B cell (primary cell): ENCODE measurements at regions not wholly inside any gene's neighbourhood (a gene's known extent, or its start where the extent isn't known, plus 50 kb on each side); places are given as distances from the start of the nearest gene placed in this dataset.

Experiments
- ATAC-seq: fragments of 200-7000 bp; cut with Tn5 transposase; one replicate; pipeline ENCODE4 v1.10.0; 2021; ENCODE audit warnings: low read depth, mild to moderate bottlenecking, moderate number of reproducible peaks, moderate library complexity
- CTCF ChIA-PET: fragments of 350-600 bp; sonication (Branson Sonifier 250); formaldehyde crosslinking; loops from one replicate; lab custom pipeline; 2021; ENCODE audit warnings: antibody characterized with exemption, inconsistent platforms; lab: Charles Lee
- POLR2A ChIA-PET: fragments of 350-600 bp; sonication (Branson Sonifier 250); formaldehyde crosslinking; loops from one replicate; lab custom pipeline; 2021; ENCODE audit warnings: antibody characterized with exemption; lab: Charles Lee
- DNase-seq: peaks from one replicate; pipeline ENCODE4 v3.0.0; 2013
- H2AFZ ChIP-seq: 2 replicates; pipeline ENCODE4 v1.6.1; 2012; ENCODE audit warnings: mild to moderate bottlenecking, low read depth, low read length; ENCODE audit not compliant: insufficient read depth, poor library complexity, severe bottlenecking
- H3K27ac ChIP-seq, 2 donors: 1 replicate in 1 of 2; 2 replicates in 1 of 2; pipeline ENCODE4 v1.5.1; 2012 to 2013; ENCODE audit warnings: low read length in 2 of 2, mild to moderate bottlenecking in 2 of 2, moderate library complexity in 1 of 2
- H3K27me3 ChIP-seq, 4 experiments: fragments of 200-600 bp in 1 of 4; sonication (generic) in 1 of 4; replicated peaks in 1 of 4; 1 replicate in 2 of 4; 2 replicates in 2 of 4; pipeline versions ENCODE4 v1.6.1 to v1.7.0; 2013 to 2016; ENCODE audit warnings: low read length in 3 of 4, mild to moderate bottlenecking in 2 of 4, mixed read lengths in 1 of 4, moderate library complexity in 1 of 4; ENCODE audit not compliant: insufficient read depth in 4 of 4, control insufficient read depth in 3 of 4; ENCODE audit errors: control extremely low read depth in 1 of 4
- H3K36me3 ChIP-seq, 2 experiments: replicated peaks in 1 of 2; 1 replicate in 1 of 2; 2 replicates in 1 of 2; pipeline versions ENCODE4 v1.6.1 to v1.7.1; 2013; ENCODE audit warnings: low read length in 1 of 2; ENCODE audit not compliant: insufficient read depth in 2 of 2, control insufficient read depth in 1 of 2; ENCODE audit errors: control extremely low read depth in 1 of 2, extremely low read depth in 1 of 2
- H3K4me1 ChIP-seq, 2 donors: fragments of 200-600 bp in 1 of 2; sonication (generic) in 1 of 2; 1 replicate in 1 of 2; 2 replicates in 1 of 2; pipeline versions ENCODE4 v1.5.1 to v1.6.1; 2013 to 2017; ENCODE audit warnings: low read length in 2 of 2; ENCODE audit not compliant: control insufficient read depth in 2 of 2, insufficient read depth in 2 of 2
- H3K4me2 ChIP-seq: replicated peaks from 2 replicates; pipeline ENCODE3; 2012; ENCODE audit warnings: mild to moderate bottlenecking, low read depth, low read length; ENCODE audit not compliant: poor library complexity, severe bottlenecking
- H3K4me3 ChIP-seq, 5 experiments: fragments of 200-600 bp in 1 of 5; sonication (generic) in 1 of 5; 1 replicate in 3 of 5; 2 replicates in 2 of 5; pipeline versions ENCODE4 v1.5.1 to v1.7.0; 2011 to 2016; ENCODE audit warnings: low read length in 4 of 5, mild to moderate bottlenecking in 4 of 5, low read depth in 2 of 5, control low read depth in 1 of 5, moderate library complexity in 1 of 5; ENCODE audit not compliant: insufficient read depth in 1 of 5; ENCODE audit errors: control extremely low read depth in 1 of 5, extremely low read depth in 1 of 5
- H3K79me2 ChIP-seq: fragments of 200-600 bp; sonication (generic); one replicate; pipeline ENCODE4 v1.6.0; 2016; ENCODE audit warnings: low read length; ENCODE audit not compliant: control insufficient read depth, insufficient read depth
- H3K9ac ChIP-seq: fragments of 200-600 bp; sonication (generic); 2 replicates; pipeline ENCODE4 v1.6.1; 2017; ENCODE audit warnings: mild to moderate bottlenecking, low read length, moderate library complexity
- H3K9me3 ChIP-seq, 3 donors: one replicate each; pipeline versions ENCODE4 v1.6.1 to v1.7.1; 2013; ENCODE audit warnings: low read length in 2 of 3; ENCODE audit not compliant: control insufficient read depth in 2 of 3, insufficient read depth in 1 of 3; ENCODE audit errors: control extremely low read depth in 1 of 3
- H4K20me1 ChIP-seq: 2 replicates; pipeline ENCODE4 v1.6.0; 2012; ENCODE audit warnings: mild to moderate bottlenecking, low read length; ENCODE audit not compliant: insufficient read depth, control insufficient read depth, poor library complexity, severe bottlenecking
- H3K27ac Mint-ChIP-seq: one replicate; pipeline ENCODE4 v1.8.0; 2021; ENCODE audit warnings: mixed read lengths
- H3K27me3 Mint-ChIP-seq: one replicate; pipeline ENCODE4 v1.8.0; 2021; ENCODE audit warnings: mixed read lengths
- H3K4me1 Mint-ChIP-seq: one replicate; pipeline ENCODE4 v1.8.0; 2021; ENCODE audit warnings: mixed read lengths
- H3K4me3 Mint-ChIP-seq: one replicate; pipeline ENCODE4 v1.8.0; 2021; ENCODE audit warnings: mixed read lengths
- H3K9me3 Mint-ChIP-seq: one replicate; pipeline ENCODE4 v1.8.0; 2022; ENCODE audit warnings: mixed read lengths; ENCODE audit not compliant: insufficient read depth
- EZH2 ChIP-seq: IDR thresholded peaks from 2 replicates; pipeline ENCODE4 v1.6.1; 2012; ENCODE audit warnings: borderline replicate concordance, low read depth, mild to moderate bottlenecking, moderate library complexity, low read length; ENCODE audit not compliant: insufficient read depth, poor library complexity, severe bottlenecking
- WGBS: methylation state at CpG from one replicate; pipeline ENCODE4 v1.1.5; 2013; ENCODE audit warnings: missing lambda C conversion rate; ENCODE audit not compliant: insufficient coverage; 5-methylcytosine and 5-hydroxymethylcytosine counted together
- intact Hi-C: fragments of 100-400 bp; cut with micrococcal nuclease; formaldehyde crosslinking; loops from one replicate; pipeline ENCODE4 v1.10.0; 2022
- TF ChIP-seq, protein P1 (sequence below): fragments of 200-600 bp; IDR thresholded peaks from one replicate; pipeline ENCODE4 v1.8.0; 2022; ENCODE audit warnings: antibody characterized with exemption, mild to moderate bottlenecking

DNA sequence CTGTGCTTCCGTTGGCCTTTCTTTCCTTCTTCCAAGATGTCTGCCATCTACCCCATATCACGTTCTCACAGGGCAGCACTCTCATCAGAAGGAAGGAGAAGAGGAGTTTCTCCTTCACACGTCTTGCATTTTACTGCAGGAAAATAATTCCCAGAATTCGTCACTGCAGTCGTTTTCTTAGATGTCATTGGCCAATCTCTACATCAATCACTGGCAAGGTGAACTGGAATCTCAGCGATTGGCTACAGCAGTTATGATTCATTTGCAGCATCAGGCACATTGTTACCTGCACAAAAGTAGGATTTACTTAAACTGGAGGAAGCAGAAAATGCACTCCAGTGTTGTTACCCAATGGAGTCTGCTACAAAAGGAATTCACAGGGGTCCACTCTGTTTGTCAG is 277.2 kb upstream of the RBFOX1 start:
- no peaks in the 10 kb centered on the region for H3K4me1 Mint-ChIP-seq
- H3K36me3 ChIP-seq, result no peaks in the 10 kb centered on the region
- 68% methylated on average over 3 of the region's 6 CpGs for WGBS
- CTCF ChIA-PET, result no interaction called here
- no peak overlapping the region for H3K4me3 Mint-ChIP-seq
- no peak for DNase-seq
- H3K9me3 Mint-ChIP-seq, result no peaks in the 10 kb centered on the region
- H3K4me1 ChIP-seq, result no peaks in the 10 kb centered on the region
- no peak overlapping the region for H3K4me3 ChIP-seq
- H4K20me1 ChIP-seq, result no peaks in the 10 kb centered on the region
- POLR2A ChIA-PET, result no interaction called here
- no peak overlapping the region for H2AFZ ChIP-seq
- H3K27me3 Mint-ChIP-seq, result no peaks in the 10 kb centered on the region
- no peak overlapping the region for H3K27ac Mint-ChIP-seq
- no peak overlapping the region for H3K27ac ChIP-seq
- H3K79me2 ChIP-seq, result no peaks in the 10 kb centered on the region
- no peak overlapping the region for H3K9ac ChIP-seq
- H3K27me3 ChIP-seq, result no peaks in the 10 kb centered on the region
- no peak for TF ChIP-seq EZH2
- TF ChIP-seq, protein P1, sequence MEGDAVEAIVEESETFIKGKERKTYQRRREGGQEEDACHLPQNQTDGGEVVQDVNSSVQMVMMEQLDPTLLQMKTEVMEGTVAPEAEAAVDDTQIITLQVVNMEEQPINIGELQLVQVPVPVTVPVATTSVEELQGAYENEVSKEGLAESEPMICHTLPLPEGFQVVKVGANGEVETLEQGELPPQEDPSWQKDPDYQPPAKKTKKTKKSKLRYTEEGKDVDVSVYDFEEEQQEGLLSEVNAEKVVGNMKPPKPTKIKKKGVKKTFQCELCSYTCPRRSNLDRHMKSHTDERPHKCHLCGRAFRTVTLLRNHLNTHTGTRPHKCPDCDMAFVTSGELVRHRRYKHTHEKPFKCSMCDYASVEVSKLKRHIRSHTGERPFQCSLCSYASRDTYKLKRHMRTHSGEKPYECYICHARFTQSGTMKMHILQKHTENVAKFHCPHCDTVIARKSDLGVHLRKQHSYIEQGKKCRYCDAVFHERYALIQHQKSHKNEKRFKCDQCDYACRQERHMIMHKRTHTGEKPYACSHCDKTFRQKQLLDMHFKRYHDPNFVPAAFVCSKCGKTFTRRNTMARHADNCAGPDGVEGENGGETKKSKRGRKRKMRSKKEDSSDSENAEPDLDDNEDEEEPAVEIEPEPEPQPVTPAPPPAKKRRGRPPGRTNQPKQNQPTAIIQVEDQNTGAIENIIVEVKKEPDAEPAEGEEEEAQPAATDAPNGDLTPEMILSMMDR, result no peak
- H3K4me2 ChIP-seq, result no peak overlapping the region
- H3K9me3 ChIP-seq, result no peaks in the 10 kb centered on the region
- no peak for ATAC-seq
- intact Hi-C loops, result no loop called here

DNA sequence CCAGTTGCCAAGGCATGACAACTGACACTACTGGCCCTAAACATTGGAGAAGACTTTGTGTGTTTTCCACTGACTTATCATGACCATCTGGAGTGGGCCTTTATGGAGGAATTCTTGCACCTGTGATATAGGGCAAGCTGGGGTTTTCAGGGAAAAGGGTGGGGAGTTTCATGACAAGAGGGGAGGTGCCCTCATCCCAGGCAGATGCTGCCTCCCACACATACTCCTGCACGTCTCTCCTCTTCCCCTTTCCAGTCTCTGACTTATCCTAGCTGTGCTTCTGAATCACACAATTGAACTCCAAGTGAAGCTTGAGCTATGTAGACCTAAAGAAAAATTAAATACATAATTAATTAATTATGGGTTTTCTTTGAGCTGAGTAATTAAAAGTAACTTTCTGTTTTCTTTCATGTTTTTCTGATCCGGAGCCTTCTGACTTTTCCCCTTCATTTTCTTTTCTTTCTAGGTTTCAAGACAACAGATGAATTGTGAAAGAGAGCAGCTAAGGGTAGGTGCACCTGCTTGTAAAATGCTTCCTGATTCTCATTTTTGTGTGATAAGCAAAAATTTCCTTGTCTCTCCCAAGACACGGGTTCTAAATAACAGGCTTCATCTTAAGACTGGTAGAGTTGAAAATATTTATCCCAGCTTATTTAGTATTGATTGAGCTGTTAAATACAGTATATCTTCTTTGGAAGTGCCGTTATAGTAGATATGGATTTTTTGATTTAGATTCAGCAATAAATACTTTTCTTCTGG is 280.9 kb upstream of the RBFOX1 start:
- no peaks in the 10 kb centered on the region for H3K27me3 Mint-ChIP-seq
- Histone ChIP-seq H4K20me1 (no peaks in the 10 kb centered on the region), H2AFZ (no peak overlapping the region), H3K4me1 (no peaks in the 10 kb centered on the region), H3K36me3 (no peaks in the 10 kb centered on the region), H3K9me3 (peaks cover 0 to 3% (median 0%) of the 10 kb centered on the region in 3 donors), H3K9ac (no peak overlapping the region), H3K27ac (no peak overlapping the region), H3K79me2 (no peaks in the 10 kb centered on the region), H3K4me2 (no peak overlapping the region), H3K27me3 (no peaks in the 10 kb centered on the region), H3K4me3 (no peak overlapping the region)
- no peaks in the 10 kb centered on the region for H3K4me1 Mint-ChIP-seq
- CTCF ChIA-PET, result no interaction called here
- no peak for ATAC-seq
- no CpG with 5 or more reads among the region's 4 CpGs for WGBS
- H3K4me3 Mint-ChIP-seq, result no peak overlapping the region
- POLR2A ChIA-PET, result no interaction called here
- intact Hi-C loops, result no loop called here
- TF ChIP-seq, protein P1, result no peak
- no peak for TF ChIP-seq EZH2
- no peak for DNase-seq
- H3K27ac Mint-ChIP-seq, result no peak overlapping the region
- H3K9me3 Mint-ChIP-seq, result peaks cover 2% of the 10 kb centered on the region
